Adrenal gland (tissue), 9 donors: ENCODE measurements at regions not wholly inside any gene's neighbourhood (a gene's known extent, or its start where the extent isn't known, plus 50 kb on each side); places are given as distances from the start of the nearest gene placed in this dataset.

Experiments
- DNase-seq, 7 donors: peaks; one replicate each; pipeline ENCODE4 v3.0.0-alpha.2; 2019 to 2020
- H3K27ac ChIP-seq, 5 donors: fragments of 200-600 bp; sonication (generic) in 4 of 5; 1 replicate in 3 of 5; 2 replicates in 2 of 5; pipeline versions ENCODE4 v1.5.1 to v1.8.0; 2016 to 2020; ENCODE audit warnings: mild to moderate bottlenecking in 1 of 5
- H3K27me3 ChIP-seq: fragments of 200-600 bp; 2 replicates; pipeline ENCODE4 v1.8.0; 2021
- H3K36me3 ChIP-seq, 2 donors: fragments of 200-600 bp; replicated peaks in 1 of 2; 1 replicate in 1 of 2; 2 replicates in 1 of 2; pipeline versions ENCODE4 v1.5.1 to v1.8.0; 2018 to 2022
- H3K4me1 ChIP-seq, 2 donors: fragments of 200-600 bp; replicated peaks in 1 of 2; 1 replicate in 1 of 2; 2 replicates in 1 of 2; pipeline versions ENCODE4 v1.5.1 to v1.8.0; 2018 to 2021
- H3K4me3 ChIP-seq, 4 donors: fragments of 200-600 bp; sonication (generic) in 3 of 4; one replicate each; pipeline ENCODE4 v1.5.1; 2016 to 2018
- H3K9me3 ChIP-seq, 3 donors: fragments of 200-600 bp; sonication (generic) in 1 of 3; replicated peaks in 1 of 3; 1 replicate in 2 of 3; 2 replicates in 1 of 3; pipeline versions ENCODE4 v1.5.1 to v1.8.0; 2016 to 2021
- POLR2A ChIP-seq, 2 donors: fragments of 450-650 bp; IDR thresholded peaks; one replicate each; pipeline ENCODE4 v1.6.1; 2017; ENCODE audit warnings: antibody characterized with exemption in 2 of 2, mild to moderate bottlenecking in 2 of 2, moderate library complexity in 1 of 2
- WGBS, 4 donors: extraction: QIAGEN DNeasy Blood & Tissue Kit in 2 of 4; methylation state at CpG; one replicate each; pipeline versions ENCODE4 v1.1.5 to v1.1.7; 2013 to 2017; 5-methylcytosine and 5-hydroxymethylcytosine counted together
- intact Hi-C, 2 donors: fragments of 100-400 bp; cut with DNase I; formaldehyde crosslinking; loops; one replicate each; pipeline versions ENCODE4 v1.14.1 to v1.15.0; 2022 to 2023
- TF ChIP-seq, protein P1 (sequence below), 6 experiments: fragments of 450-650 bp in 4 of 6; fragments of 200-600 bp in 2 of 6; sonication (generic) in 1 of 6; IDR thresholded peaks; 1 replicate in 5 of 6; 2 replicates in 1 of 6; pipeline versions ENCODE4 v1.5.1 to v1.8.0; 2016 to 2021; ENCODE audit warnings: antibody characterized with exemption in 6 of 6, mild to moderate bottlenecking in 2 of 6, moderate library complexity in 1 of 6
- donor health status: healthy with polysubstance abuse.
- donor health status: Bipolar disorder and iron deficiency.
- donor health status: DM: yes; HTN: yes; CAD: no.
- donor health status: DM: no; HTN: no; CAD: no.
- donor health status: DM: no; HTN: no; CAD: no.

DNA sequence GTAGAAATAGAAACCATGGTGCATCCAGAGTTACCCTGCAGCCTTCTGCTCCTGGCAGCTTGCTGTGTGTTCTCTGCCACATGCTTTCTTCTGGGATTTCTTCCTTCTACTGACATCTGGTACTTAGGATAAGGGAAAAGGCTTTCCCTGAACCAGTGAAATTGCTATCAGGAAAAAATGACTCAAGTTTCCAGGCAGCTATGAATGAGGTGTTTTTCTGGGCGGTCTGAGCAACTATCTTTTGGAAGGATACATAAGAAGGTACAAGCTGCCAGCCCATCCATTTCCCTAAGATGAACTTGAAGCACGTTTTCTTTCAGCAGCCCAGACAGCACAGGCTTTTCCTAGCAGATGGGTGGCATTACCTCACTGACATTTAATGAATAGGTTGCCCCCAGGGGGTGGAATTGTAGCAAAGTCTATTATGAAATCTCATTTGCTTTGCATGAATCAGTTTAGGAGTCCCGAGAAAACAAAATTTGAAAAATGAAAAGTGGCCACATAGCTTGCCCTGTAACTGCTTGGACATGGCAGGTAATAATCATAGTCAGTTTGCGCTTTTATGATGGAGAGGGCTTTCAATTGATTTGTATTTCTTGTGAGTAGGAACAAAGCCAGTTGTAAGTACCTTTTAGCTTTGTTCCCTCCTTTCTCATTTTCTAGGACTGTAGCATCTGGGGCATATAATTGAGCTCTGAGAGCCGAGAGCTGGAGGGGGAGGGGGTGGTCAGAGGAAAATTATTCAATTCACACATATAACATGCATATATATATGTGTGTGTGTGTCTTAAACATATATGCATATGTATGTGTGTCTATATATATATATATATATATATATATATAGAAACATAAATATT is 108.5 kb downstream of the C9orf152 start:
- TF ChIP-seq POLR2A (IDR thresholded peaks at IDR 0.05): no peak
- TF ChIP-seq, protein P1, sequence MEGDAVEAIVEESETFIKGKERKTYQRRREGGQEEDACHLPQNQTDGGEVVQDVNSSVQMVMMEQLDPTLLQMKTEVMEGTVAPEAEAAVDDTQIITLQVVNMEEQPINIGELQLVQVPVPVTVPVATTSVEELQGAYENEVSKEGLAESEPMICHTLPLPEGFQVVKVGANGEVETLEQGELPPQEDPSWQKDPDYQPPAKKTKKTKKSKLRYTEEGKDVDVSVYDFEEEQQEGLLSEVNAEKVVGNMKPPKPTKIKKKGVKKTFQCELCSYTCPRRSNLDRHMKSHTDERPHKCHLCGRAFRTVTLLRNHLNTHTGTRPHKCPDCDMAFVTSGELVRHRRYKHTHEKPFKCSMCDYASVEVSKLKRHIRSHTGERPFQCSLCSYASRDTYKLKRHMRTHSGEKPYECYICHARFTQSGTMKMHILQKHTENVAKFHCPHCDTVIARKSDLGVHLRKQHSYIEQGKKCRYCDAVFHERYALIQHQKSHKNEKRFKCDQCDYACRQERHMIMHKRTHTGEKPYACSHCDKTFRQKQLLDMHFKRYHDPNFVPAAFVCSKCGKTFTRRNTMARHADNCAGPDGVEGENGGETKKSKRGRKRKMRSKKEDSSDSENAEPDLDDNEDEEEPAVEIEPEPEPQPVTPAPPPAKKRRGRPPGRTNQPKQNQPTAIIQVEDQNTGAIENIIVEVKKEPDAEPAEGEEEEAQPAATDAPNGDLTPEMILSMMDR (IDR thresholded peaks at IDR 0.05): no peak
- H3K9me3 ChIP-seq: no peaks in the 10 kb centered on the region
- H3K27ac ChIP-seq: no peak overlapping the region
- intact Hi-C loops: no loop called here
- H3K36me3 ChIP-seq: no peaks in the 10 kb centered on the region
- H3K4me1 ChIP-seq: peaks cover 5 to 13% of the 10 kb centered on the region in 2 donors
- peak in 3 of 7 donors; percentile 35 to 38 (median 37) for DNase-seq
- no peak overlapping the region for H3K4me3 ChIP-seq
- no peaks in the 10 kb centered on the region for H3K27me3 ChIP-seq
- WGBS, 4 donors: 68 to 77% (median 69%) methylated on average over 5 of the region's 5 CpGs

DNA sequence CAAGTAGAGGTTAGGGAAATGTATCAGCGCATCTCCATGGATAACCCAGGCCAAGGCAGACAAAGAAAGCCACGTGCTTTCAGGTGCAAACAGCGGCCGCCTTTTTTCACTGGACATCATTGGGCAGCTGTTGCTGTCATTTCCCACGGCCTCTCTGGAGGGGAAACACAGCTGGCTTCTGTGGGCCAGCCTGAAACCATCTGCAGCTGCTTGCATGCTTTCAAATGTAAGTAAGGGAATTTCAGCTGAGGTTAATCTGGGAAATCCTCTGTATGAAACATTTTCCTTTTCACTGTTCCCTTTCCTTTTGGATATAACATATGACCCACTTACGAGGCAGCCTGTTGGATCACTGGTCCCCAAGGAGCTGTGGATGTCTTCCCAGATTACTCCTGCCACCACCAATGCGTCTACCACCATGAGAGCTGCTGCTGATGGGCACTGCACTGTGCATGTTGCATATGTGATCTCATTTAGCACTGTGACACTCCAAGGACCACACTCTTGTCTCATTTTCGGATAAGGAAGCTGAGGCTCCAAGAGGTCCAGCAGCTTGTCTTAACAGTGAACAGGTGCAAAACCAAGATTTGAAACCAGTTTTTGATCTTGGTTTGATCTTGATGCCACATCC is 106.3 kb downstream of the C9orf152 start:
- intact Hi-C loops: no loop called here
- WGBS, 4 donors: 74 to 79% (median 77%) methylated on average over 7 to 8 of the region's 8 CpGs
- H3K27me3 ChIP-seq: no peaks in the 10 kb centered on the region
- no peak overlapping the region for H3K27ac ChIP-seq
- H3K9me3 ChIP-seq: no peaks in the 10 kb centered on the region
- H3K36me3 ChIP-seq: no peaks in the 10 kb centered on the region
- TF ChIP-seq, protein P1 (IDR thresholded peaks at IDR 0.05): no peak
- TF ChIP-seq POLR2A (IDR thresholded peaks at IDR 0.05): no peak
- no peak overlapping the region for H3K4me3 ChIP-seq
- DNase-seq: no peak
- H3K4me1 ChIP-seq: peaks cover 5 to 21% of the 10 kb centered on the region in 2 donors

DNA sequence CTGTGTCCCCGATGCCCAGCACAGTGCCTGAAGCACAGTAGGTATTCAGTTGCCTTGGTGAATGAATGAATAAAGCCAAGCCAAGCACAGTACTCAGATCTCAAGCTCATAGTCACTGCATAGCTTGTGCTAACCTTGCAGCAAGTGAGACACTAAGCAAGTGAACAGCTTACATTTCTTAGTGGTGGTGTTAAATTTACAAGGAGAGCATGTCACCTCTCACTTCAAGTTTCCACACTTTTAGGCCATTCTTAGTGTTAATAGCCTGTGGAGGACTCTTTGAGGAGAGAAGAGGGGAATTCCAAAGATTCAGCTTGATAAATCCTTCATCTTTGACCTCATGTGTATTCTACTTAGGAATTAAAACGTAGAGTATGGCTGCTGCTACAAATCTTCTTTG is 104.7 kb downstream of the C9orf152 start:
- Histone ChIP-seq H3K9me3 (no peaks in the 10 kb centered on the region), H3K36me3 (no peaks in the 10 kb centered on the region), H3K27me3 (no peaks in the 10 kb centered on the region), H3K27ac (no peak overlapping the region), H3K4me3 (no peak overlapping the region), H3K4me1 (peaks cover 5 to 21% of the 10 kb centered on the region in 2 donors)
- no peak for DNase-seq
- WGBS, 4 donors: 82 to 91% (median 88%) methylated on average over 2 of the region's 2 CpGs
- TF ChIP-seq POLR2A (IDR thresholded peaks at IDR 0.05): no peak
- TF ChIP-seq, protein P1 (IDR thresholded peaks at IDR 0.05): no peak
- intact Hi-C loops: no loop called here

DNA sequence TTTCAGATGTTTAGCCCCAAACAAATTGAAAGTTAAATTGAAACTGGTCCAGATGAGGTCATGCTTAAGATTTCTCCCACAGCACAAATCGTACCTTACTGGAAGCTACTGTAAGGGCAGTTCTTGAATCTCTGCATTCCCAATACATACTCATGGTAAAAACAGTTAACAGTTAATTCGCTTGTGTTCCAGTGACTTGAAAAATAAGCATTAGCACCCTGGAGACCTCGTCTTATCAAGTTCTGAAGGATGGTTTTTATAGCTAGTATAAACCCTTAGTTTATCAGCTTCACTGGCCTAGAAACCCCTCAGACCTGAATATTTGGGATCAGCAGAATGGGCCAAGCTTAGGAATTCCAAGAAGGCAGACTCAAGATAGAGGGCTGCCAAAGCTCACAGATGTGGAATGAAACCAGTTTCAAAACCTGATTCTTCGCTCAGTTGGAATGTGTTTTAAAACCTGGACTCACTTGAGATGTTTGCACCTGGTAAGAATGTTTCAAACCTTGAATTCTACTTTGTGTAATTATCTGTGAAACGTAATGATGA is 103.6 kb downstream of the C9orf152 start:
- Histone ChIP-seq H3K27ac (no peak overlapping the region), H3K27me3 (no peaks in the 10 kb centered on the region), H3K4me1 (peaks cover 0 to 16% of the 10 kb centered on the region in 2 donors), H3K4me3 (no peak overlapping the region), H3K36me3 (no peaks in the 10 kb centered on the region), H3K9me3 (no peaks in the 10 kb centered on the region)
- no peak for TF ChIP-seq POLR2A (IDR thresholded peaks at IDR 0.05)
- TF ChIP-seq, protein P1 (IDR thresholded peaks at IDR 0.05): no peak
- intact Hi-C loops: no loop called here
- WGBS, 4 donors: 76 to 79% (median 78%) methylated on average over 5 of the region's 5 CpGs
- no peak for DNase-seq
